GM12878 (cell line): ENCODE measurements at regions not wholly inside any gene's neighbourhood (a gene's known extent, or its start where the extent isn't known, plus 50 kb on each side); places are given as distances from the start of the nearest gene placed in this dataset.

Experiments
- CREM ChIP-seq: IDR thresholded peaks from 2 replicates; pipeline ENCODE4 v1.6.1; 2014; ENCODE audit warnings: antibody characterized with exemption, low read depth
- EP300 ChIP-seq, 2 experiments: fragments of 150-350 bp in 1 of 2; IDR thresholded peaks; 2 replicates each; pipeline ENCODE4 v1.6.1; 2011 to 2012; ENCODE audit warnings: low read depth in 2 of 2, low read length in 2 of 2, borderline replicate concordance in 1 of 2, improper control_type of control experiment in 1 of 2, inconsistent platforms in 1 of 2; ENCODE audit not compliant: control insufficient read depth in 1 of 2
- JUND ChIP-seq: IDR thresholded peaks from 2 replicates; pipeline ENCODE4 v1.6.1; 2012; ENCODE audit warnings: low read depth, mild to moderate bottlenecking, low read length, improper control_type of control experiment, moderate library complexity
- POLR2AphosphoS5 ChIP-seq: IDR thresholded peaks from 2 replicates; pipeline ENCODE4 v1.6.1; 2011; ENCODE audit warnings: mild to moderate bottlenecking, low read length, inconsistent platforms
- SMAD5 ChIP-seq: IDR thresholded peaks from 2 replicates; pipeline ENCODE4 v1.6.1; 2016; ENCODE audit warnings: antibody characterized with exemption, low read depth
- SP1 ChIP-seq: IDR thresholded peaks from one replicate; pipeline ENCODE4 v1.6.1; 2011; ENCODE audit warnings: low read depth, low read length
- TAF1 ChIP-seq: IDR thresholded peaks from 2 replicates; pipeline ENCODE4 v1.6.1; 2011; ENCODE audit warnings: mild to moderate bottlenecking, low read depth, low read length, borderline replicate concordance
- TF ChIP-seq, protein P1 (sequence below), 3 experiments: IDR thresholded peaks in 2 of 3; conservative IDR thresholded peaks in 1 of 3; 2 replicates each; pipeline ENCODE4 v1.5.1; 2011; ENCODE audit warnings: low read depth in 3 of 3, low read length in 3 of 3, mild to moderate bottlenecking in 3 of 3, control low read depth in 2 of 3, moderate library complexity in 2 of 3, inconsistent platforms in 1 of 3, mixed read lengths in 1 of 3; ENCODE audit not compliant: control insufficient read depth in 2 of 3, insufficient read depth in 1 of 3; ENCODE audit errors: extremely low read depth in 1 of 3
- TF ChIP-seq, protein P2 (sequence below): IDR thresholded peaks from 2 replicates; pipeline ENCODE4 v1.6.1; 2012; ENCODE audit warnings: mild to moderate bottlenecking, low read depth, low read length
- TF ChIP-seq, protein P3 (sequence below): fragments of 450-650 bp; IDR thresholded peaks from 2 replicates; pipeline ENCODE4 v1.6.1; 2014; ENCODE audit warnings: mild to moderate bottlenecking

DNA sequence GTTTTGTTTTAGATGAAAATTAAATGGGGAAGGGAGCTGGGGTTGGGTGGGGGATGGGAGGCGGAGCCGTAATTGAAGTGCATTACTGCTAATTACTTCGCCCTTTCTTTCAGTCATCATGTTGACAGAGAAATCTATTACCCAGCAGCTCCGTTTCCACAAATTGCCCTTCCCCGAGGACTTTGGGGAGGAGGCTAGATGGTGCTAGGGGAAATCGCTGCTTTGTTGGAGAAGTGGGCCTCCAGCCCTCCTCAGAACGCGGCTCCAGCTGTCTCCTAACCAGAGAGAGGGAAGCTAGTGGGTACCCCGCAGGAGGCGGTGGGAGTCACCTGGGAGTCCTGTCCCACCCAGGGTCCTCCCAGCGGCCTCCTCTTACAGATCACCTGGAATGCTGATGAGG, 130.9 kb upstream of the MYCN start:
- TF ChIP-seq, protein P1, sequence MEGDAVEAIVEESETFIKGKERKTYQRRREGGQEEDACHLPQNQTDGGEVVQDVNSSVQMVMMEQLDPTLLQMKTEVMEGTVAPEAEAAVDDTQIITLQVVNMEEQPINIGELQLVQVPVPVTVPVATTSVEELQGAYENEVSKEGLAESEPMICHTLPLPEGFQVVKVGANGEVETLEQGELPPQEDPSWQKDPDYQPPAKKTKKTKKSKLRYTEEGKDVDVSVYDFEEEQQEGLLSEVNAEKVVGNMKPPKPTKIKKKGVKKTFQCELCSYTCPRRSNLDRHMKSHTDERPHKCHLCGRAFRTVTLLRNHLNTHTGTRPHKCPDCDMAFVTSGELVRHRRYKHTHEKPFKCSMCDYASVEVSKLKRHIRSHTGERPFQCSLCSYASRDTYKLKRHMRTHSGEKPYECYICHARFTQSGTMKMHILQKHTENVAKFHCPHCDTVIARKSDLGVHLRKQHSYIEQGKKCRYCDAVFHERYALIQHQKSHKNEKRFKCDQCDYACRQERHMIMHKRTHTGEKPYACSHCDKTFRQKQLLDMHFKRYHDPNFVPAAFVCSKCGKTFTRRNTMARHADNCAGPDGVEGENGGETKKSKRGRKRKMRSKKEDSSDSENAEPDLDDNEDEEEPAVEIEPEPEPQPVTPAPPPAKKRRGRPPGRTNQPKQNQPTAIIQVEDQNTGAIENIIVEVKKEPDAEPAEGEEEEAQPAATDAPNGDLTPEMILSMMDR (IDR thresholded peaks at IDR 0.05 in 2 of 3, conservative IDR thresholded peaks at IDR 0.05 in 1 of 3; ENCODE audit: control insufficient read depth in 2 of 3, extremely low read depth in 1 of 3, insufficient read depth in 1 of 3, low read depth in 3 of 3, low read length in 3 of 3), result no peak
- TF ChIP-seq SP1, result no peak
- TF ChIP-seq TAF1, result no peak
- TF ChIP-seq SMAD5, result no peak
- TF ChIP-seq POLR2AphosphoS5, result no peak
- no peak for TF ChIP-seq JUND
- TF ChIP-seq CREM, result no peak
- no peak for TF ChIP-seq EP300 (IDR thresholded peaks at IDR 0.05; ENCODE audit: borderline replicate concordance in 1 of 2, control insufficient read depth in 1 of 2, low read depth in 2 of 2, low read length in 2 of 2)
- TF ChIP-seq, protein P2, sequence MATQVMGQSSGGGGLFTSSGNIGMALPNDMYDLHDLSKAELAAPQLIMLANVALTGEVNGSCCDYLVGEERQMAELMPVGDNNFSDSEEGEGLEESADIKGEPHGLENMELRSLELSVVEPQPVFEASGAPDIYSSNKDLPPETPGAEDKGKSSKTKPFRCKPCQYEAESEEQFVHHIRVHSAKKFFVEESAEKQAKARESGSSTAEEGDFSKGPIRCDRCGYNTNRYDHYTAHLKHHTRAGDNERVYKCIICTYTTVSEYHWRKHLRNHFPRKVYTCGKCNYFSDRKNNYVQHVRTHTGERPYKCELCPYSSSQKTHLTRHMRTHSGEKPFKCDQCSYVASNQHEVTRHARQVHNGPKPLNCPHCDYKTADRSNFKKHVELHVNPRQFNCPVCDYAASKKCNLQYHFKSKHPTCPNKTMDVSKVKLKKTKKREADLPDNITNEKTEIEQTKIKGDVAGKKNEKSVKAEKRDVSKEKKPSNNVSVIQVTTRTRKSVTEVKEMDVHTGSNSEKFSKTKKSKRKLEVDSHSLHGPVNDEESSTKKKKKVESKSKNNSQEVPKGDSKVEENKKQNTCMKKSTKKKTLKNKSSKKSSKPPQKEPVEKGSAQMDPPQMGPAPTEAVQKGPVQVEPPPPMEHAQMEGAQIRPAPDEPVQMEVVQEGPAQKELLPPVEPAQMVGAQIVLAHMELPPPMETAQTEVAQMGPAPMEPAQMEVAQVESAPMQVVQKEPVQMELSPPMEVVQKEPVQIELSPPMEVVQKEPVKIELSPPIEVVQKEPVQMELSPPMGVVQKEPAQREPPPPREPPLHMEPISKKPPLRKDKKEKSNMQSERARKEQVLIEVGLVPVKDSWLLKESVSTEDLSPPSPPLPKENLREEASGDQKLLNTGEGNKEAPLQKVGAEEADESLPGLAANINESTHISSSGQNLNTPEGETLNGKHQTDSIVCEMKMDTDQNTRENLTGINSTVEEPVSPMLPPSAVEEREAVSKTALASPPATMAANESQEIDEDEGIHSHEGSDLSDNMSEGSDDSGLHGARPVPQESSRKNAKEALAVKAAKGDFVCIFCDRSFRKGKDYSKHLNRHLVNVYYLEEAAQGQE, result no peak
- TF ChIP-seq, protein P3, sequence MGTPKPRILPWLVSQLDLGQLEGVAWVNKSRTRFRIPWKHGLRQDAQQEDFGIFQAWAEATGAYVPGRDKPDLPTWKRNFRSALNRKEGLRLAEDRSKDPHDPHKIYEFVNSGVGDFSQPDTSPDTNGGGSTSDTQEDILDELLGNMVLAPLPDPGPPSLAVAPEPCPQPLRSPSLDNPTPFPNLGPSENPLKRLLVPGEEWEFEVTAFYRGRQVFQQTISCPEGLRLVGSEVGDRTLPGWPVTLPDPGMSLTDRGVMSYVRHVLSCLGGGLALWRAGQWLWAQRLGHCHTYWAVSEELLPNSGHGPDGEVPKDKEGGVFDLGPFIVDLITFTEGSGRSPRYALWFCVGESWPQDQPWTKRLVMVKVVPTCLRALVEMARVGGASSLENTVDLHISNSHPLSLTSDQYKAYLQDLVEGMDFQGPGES, result no peak
